SW 1271 (cell line): ENCODE measurements at regions not wholly inside any gene's neighbourhood (a gene's known extent, or its start where the extent isn't known, plus 50 kb on each side); places are given as distances from the start of the nearest gene placed in this dataset.

ENCODE experiments used
- DNase-seq, 2 experiments: peaks; one replicate each; lab custom pipeline; 2025; lab: John Stamatoyannopoulos, UW

GRCh38 chr7:70986297-70986696 is 145.6 kb upstream of the GALNT17 start:
- no peak for DNase-seq

GRCh38 chr7:70994176-70994575 is 137.8 kb upstream of the GALNT17 start:
- no peak for DNase-seq

- DNase-seq: no peak
These were observed 134.7 kb upstream of the GALNT17 start for GRCh38 chr7:70997261-70997660.

DNA sequence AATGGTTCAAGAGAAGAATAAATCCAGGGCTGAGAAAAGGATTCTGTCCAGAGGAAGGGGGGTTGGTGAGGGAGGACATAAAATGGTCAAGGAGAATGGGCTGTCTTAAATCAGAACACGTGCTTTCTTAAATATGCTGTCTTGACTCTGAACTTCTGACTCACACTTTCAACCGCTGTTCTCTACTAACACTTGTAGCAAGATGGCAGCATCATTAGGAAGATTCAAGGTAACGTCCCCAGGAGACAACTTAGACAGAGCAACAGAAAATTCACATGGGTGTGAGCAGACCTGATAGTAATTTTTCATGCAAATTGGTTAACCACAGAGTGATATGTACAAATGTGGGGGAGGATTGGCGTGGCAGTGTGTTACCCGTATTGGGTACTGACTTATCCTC is 126.8 kb upstream of the GALNT17 start:
- no peak for DNase-seq

DNA sequence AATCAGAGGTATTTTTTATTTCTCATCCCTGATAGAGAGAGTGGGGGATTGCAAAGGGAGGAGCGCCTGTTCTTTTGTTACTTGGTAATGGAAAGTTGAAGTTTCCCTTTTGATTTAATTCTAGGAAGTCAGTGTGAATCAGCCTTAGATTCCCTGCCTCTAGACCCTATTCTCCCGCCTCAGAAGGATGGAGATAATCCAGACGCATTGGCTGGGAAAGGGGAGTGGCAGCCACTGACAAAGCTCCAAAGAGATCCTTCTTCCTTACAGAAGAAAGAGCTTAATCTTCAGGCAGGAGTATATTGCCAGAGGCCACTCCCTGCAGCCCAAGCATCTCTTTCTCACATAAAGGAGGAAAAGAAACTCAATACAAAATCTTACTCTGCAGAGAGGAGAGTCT is 122.3 kb upstream of the GALNT17 start:
- DNase-seq: no peak

GRCh38 chr7:71015252-71015900 is 116.6 kb upstream of the GALNT17 start:
- DNase-seq: no peak

- no peak for DNase-seq
These were observed 115.5 kb upstream of the GALNT17 start for GRCh38 chr7:71016401-71016800.

GRCh38 chr7:71017602-71018001 is 114.3 kb upstream of the GALNT17 start:
- DNase-seq: no peak

- no peak for DNase-seq
These were observed 112.2 kb upstream of the GALNT17 start for GRCh38 chr7:71019706-71020105.

GRCh38 chr7:71021131-71021530 is 110.8 kb upstream of the GALNT17 start:
- no peak for DNase-seq

- DNase-seq: no peak
These were observed 105.3 kb upstream of the GALNT17 start for GRCh38 chr7:71026680-71027079.

DNA sequence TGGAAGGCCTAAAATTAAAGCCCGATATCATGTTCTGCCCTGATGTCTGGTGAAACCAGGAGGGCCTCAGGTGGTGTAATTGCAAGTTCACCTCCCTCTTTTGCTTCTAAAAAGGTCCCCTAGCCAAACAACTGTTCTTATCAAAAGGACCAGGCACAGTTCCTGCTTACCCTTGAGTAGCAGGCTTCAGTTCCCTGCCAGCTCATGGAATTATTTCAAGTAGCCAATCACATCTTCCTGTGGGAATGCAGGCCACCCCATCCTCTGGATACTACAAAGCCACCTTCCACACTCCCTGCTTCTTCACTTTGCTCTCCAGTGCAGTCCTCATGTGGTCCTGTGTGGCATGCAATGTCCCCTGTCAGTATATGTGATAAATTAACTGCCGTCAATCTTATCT is 97.7 kb upstream of the GALNT17 start:
- no peak for DNase-seq

GRCh38 chr7:71042591-71042990 is 89.4 kb upstream of the GALNT17 start:
- no peak for DNase-seq

- DNase-seq: no peak
These were observed 81.5 kb upstream of the GALNT17 start for GRCh38 chr7:71050492-71050891.

- no peak for DNase-seq
These were observed 76.4 kb upstream of the GALNT17 start for GRCh38 chr7:71055504-71055903.

- DNase-seq: no peak
These were observed 54.0 kb upstream of the GALNT17 start for GRCh38 chr7:71077743-71078476.
